ENCODE measurements at regions not wholly inside any gene's neighbourhood (a gene's known extent, or its start where the extent isn't known, plus 50 kb on each side); places are given as distances from the start of the nearest gene placed in this dataset.

DNA sequence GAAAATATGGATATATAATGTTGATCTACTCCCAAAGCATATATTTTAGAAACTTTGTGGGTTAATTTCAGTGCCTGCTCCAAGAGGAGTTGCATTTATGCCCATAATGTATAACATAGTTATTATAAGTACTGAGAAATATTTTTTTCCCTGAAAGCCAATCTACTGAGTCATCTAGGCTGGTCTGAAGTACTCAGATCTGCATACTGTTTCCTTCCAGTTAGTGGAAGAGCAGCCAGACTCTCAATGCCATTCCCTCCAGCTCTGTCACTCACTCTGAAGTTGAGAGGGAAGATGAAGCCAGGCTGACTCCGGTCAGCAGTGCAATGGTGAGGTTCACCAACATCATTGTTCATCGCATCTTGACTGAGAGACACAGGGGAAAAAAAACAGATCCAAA is 505.1 kb downstream of the PPARGC1A start:
- TF ChIP-seq POLR2A (IDR thresholded peaks at IDR 0.05; ENCODE audit: low read depth, low read length): no peak
- no peak for TF ChIP-seq POLR2AphosphoS5 (IDR thresholded peaks at IDR 0.05; ENCODE audit: low read depth, low read length)

Data from GM12891 (cell line).